ENCODE measurements at regions not wholly inside any gene's neighbourhood (a gene's known extent, or its start where the extent isn't known, plus 50 kb on each side); places are given as distances from the start of the nearest gene placed in this dataset.

DNA sequence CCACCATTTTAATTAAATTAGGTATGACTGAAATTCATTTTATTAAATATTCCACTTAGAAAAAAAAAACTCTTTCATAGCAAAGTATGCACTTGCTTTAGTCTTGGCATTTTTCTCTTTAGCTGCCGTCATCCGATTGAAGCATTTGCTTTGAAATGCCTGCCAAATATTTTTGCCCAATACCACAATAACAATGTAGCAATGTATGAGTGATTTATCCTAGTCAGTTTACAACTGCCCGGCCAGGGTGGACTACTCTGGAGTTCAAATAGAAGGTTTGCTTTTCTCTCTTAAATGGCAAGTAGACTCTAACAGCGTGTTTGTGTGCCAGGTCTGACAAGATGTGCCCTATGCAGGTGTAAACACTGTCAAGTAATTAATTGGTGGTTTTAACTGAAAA lies 675.3 kb upstream of the SGCG start:
- TF ChIP-seq, protein P1, sequence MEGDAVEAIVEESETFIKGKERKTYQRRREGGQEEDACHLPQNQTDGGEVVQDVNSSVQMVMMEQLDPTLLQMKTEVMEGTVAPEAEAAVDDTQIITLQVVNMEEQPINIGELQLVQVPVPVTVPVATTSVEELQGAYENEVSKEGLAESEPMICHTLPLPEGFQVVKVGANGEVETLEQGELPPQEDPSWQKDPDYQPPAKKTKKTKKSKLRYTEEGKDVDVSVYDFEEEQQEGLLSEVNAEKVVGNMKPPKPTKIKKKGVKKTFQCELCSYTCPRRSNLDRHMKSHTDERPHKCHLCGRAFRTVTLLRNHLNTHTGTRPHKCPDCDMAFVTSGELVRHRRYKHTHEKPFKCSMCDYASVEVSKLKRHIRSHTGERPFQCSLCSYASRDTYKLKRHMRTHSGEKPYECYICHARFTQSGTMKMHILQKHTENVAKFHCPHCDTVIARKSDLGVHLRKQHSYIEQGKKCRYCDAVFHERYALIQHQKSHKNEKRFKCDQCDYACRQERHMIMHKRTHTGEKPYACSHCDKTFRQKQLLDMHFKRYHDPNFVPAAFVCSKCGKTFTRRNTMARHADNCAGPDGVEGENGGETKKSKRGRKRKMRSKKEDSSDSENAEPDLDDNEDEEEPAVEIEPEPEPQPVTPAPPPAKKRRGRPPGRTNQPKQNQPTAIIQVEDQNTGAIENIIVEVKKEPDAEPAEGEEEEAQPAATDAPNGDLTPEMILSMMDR (IDR thresholded peaks at IDR 0.05) = no peak
- no peak for TF ChIP-seq POLR2A (IDR thresholded peaks at IDR 0.05)
